Esophagus squamous epithelium (tissue), 4 donors: ENCODE measurements at regions not wholly inside any gene's neighbourhood (a gene's known extent, or its start where the extent isn't known, plus 50 kb on each side); places are given as distances from the start of the nearest gene placed in this dataset.

Source experiments
- CTCF ChIP-seq, 6 experiments: fragments of 450-650 bp in 4 of 6; fragments of 200-600 bp in 2 of 6; sonication (generic) in 2 of 6; IDR thresholded peaks; one replicate each; pipeline ENCODE4 v1.5.1; 2016 to 2019; ENCODE audit warnings: antibody characterized with exemption in 6 of 6, mild to moderate bottlenecking in 4 of 6, moderate library complexity in 4 of 6
- POLR2A ChIP-seq, 4 donors: fragments of 450-650 bp; IDR thresholded peaks; one replicate each; pipeline ENCODE4 v1.6.1; 2017; ENCODE audit warnings: antibody characterized with exemption in 4 of 4, mild to moderate bottlenecking in 4 of 4, moderate library complexity in 3 of 4

GRCh38 chr3:160134454-160134853 is 90.8 kb upstream of the C3orf80 start:
- TF ChIP-seq CTCF (IDR thresholded peaks at IDR 0.05), result peak in 1 of 6 experiments; percentile 27
- no peak for TF ChIP-seq POLR2A (IDR thresholded peaks at IDR 0.05)
